ENCODE measurements at regions not wholly inside any gene's neighbourhood (a gene's known extent, or its start where the extent isn't known, plus 50 kb on each side); places are given as distances from the start of the nearest gene placed in this dataset.

GRCh38 chr21:41561701-41562100, 53.7 kb upstream of the TMPRSS2 start (continued):
- TF ChIP-seq PAXIP1 (CRISPR knock-in tag; conservative IDR thresholded peaks at IDR 0.05): no peak
- TF ChIP-seq SCMH1 (CRISPR knock-in tag; IDR thresholded peaks at IDR 0.05; ENCODE audit: borderline replicate concordance): no peak

- Histone ChIP-seq H3K4me2 (ENCODE audit: low read depth, low read length) (no peak overlapping the region), H3K4me1 (ENCODE audit: insufficient read depth, low read length) (peaks cover 28% of the 10 kb centered on the region), H3K9me3 (ENCODE audit: low read length) (no peaks in the 10 kb centered on the region), H2AFZ (ENCODE audit: low read length) (no peak overlapping the region), H3K27ac (ENCODE audit: extremely low read length, insufficient read depth, low read length) (no peak overlapping the region), H3K27me3 (ENCODE audit: control insufficient read depth in 1 of 2, insufficient read depth in 2 of 2, low read length in 2 of 2) (peaks cover 0 to 10% of the 10 kb centered on the region in 2 experiments; a peak in 1 of 5 replicates), H3K79me2 (ENCODE audit: insufficient read depth, low read length) (no peaks in the 10 kb centered on the region), H3K4me3 (replicated peaks in 1 of 3; ENCODE audit: insufficient read depth in 1 of 3, low read depth in 2 of 3, low read length in 3 of 3) (no peak overlapping the region), H3K9ac (ENCODE audit: insufficient read depth, low read depth, low read length) (no peak overlapping the region), H4K20me1 (ENCODE audit: insufficient read depth, low read length) (no peaks in the 10 kb centered on the region), H3K36me3 (replicated peaks in 1 of 2; ENCODE audit: control insufficient read depth in 1 of 2, insufficient read depth in 2 of 2, low read length in 2 of 2) (no peaks in the 10 kb centered on the region)
- ChIA-PET CTCF (ENCODE audit: low intra/inter-chr PET ratio, low total read pairs) (no interaction called here), POLR2A (no interaction called here)
- no peak for DNase-seq (ENCODE audit: low spot score)
- no peak for FAIRE-seq
- no TSS peak for BruUV-seq (replicated peaks)
- in situ Hi-C loops (cut with HindIII; ENCODE audit: extremely low pct_ligation_motif_present, low pct_unique_long_range_greater_than_20kb) (no loop called here), intact Hi-C loops (cut with micrococcal nuclease; ENCODE audit: unreplicated experiment) (no loop called here)
- WGBS (ENCODE audit: low lambda C conversion rate): 31% methylated on average over 9 of the region's 9 CpGs
- ATAC-seq: no peak
- TF ChIP-seq ZNF572 (CRISPR knock-in tag; IDR thresholded peaks at IDR 0.05): no peak
- no peak for TF ChIP-seq ZNF747 (CRISPR knock-in tag; IDR thresholded peaks at IDR 0.05; ENCODE audit: borderline replicate concordance)
Measured at GRCh38 chr21:41560661-41561158, 52.8 kb upstream of the TMPRSS2 start.

All from HepG2 (cell line).